Mesothelial cell of epicardium (in vitro differentiated cells): ENCODE measurements at regions not wholly inside any gene's neighbourhood (a gene's known extent, or its start where the extent isn't known, plus 50 kb on each side); places are given as distances from the start of the nearest gene placed in this dataset.
"Not testable (repeated sequence)": the region's sequence is repeated elsewhere in the genome, so short reads cannot be mapped to it uniquely, and the experiment has no call there.

Source experiments
- DNase-seq, 2 experiments: peaks; one replicate each; pipeline ENCODE4 v3.0.0; 2021; ENCODE audit warnings: low spot score in 2 of 2; ENCODE audit not compliant: unreplicated experiment in 2 of 2
- H3K27ac Mint-ChIP-seq: 2 replicates; pipeline ENCODE4 v1.8.0; 2021; ENCODE audit warnings: mixed read lengths
- H3K27me3 Mint-ChIP-seq: 2 replicates; pipeline ENCODE4 v1.8.0; 2021; ENCODE audit warnings: low read depth, mixed read lengths
- H3K36me3 Mint-ChIP-seq: 2 replicates; pipeline ENCODE4 v1.8.0; 2021; ENCODE audit warnings: mixed read lengths
- H3K4me1 Mint-ChIP-seq: 2 replicates; pipeline ENCODE4 v1.8.0; 2021; ENCODE audit warnings: mixed read lengths
- H3K4me3 Mint-ChIP-seq: 2 replicates; pipeline ENCODE4 v1.8.0; 2021; ENCODE audit warnings: mild to moderate bottlenecking, moderate library complexity, mixed read lengths
- H3K9me3 Mint-ChIP-seq: 2 replicates; pipeline ENCODE4 v1.8.0; 2021; ENCODE audit warnings: mixed read lengths
- CTCF ChIP-seq: fragments of 200-600 bp; sonication (generic); IDR thresholded peaks from one replicate; pipeline ENCODE4 v1.5.0; 2021; ENCODE audit warnings: antibody characterized with exemption; ENCODE audit not compliant: unreplicated experiment

GRCh38 chr2:35962585-35963146, 392.9 kb upstream of the CRIM1 start:
- Mint-ChIP-seq H3K27me3 (no peaks in the 10 kb centered on the region), H3K4me1 (peaks cover 18% of the 10 kb centered on the region), H3K4me3 (no peak overlapping the region), H3K36me3 (peaks cover 4% of the 10 kb centered on the region), H3K27ac (peak overlapping the region; percentile 59), H3K9me3 (peaks cover 8% of the 10 kb centered on the region)
- no peak for DNase-seq
- TF ChIP-seq CTCF, result no peak

GRCh38 chr2:35960596-35960995, 395.0 kb upstream of the CRIM1 start:
- Mint-ChIP-seq H3K27me3 (no peaks in the 10 kb centered on the region), H3K4me3 (no peak overlapping the region), H3K36me3 (peaks cover 4% of the 10 kb centered on the region), H3K27ac (no peak overlapping the region), H3K4me1 (peaks cover 18% of the 10 kb centered on the region), H3K9me3 (peaks cover 8% of the 10 kb centered on the region)
- DNase-seq, result no peak
- no peak for TF ChIP-seq CTCF

GRCh38 chr2:35957053-35957452, 398.5 kb upstream of the CRIM1 start:
- not testable (repeated sequence) for H3K4me1 Mint-ChIP-seq, H3K27ac Mint-ChIP-seq, H3K36me3 Mint-ChIP-seq, DNase-seq, H3K4me3 Mint-ChIP-seq, H3K27me3 Mint-ChIP-seq
- peaks cover 15% of the 10 kb centered on the region for H3K9me3 Mint-ChIP-seq

- Mint-ChIP-seq H3K9me3 (no peaks in the 10 kb centered on the region), H3K27me3 (no peaks in the 10 kb centered on the region), H3K36me3 (no peaks in the 10 kb centered on the region), H3K27ac (no peak overlapping the region), H3K4me1 (no peaks in the 10 kb centered on the region), H3K4me3 (no peak overlapping the region)
- no peak for DNase-seq
- TF ChIP-seq CTCF, result no peak
These were observed 409.1 kb upstream of the CRIM1 start for GRCh38 chr2:35946478-35946877.

- H3K27me3 Mint-ChIP-seq, result no peaks in the 10 kb centered on the region
- no peak for TF ChIP-seq CTCF
- no peaks in the 10 kb centered on the region for H3K9me3 Mint-ChIP-seq
- H3K4me1 Mint-ChIP-seq, result no peaks in the 10 kb centered on the region
- no peak overlapping the region for H3K4me3 Mint-ChIP-seq
- no peak overlapping the region for H3K27ac Mint-ChIP-seq
- H3K36me3 Mint-ChIP-seq, result no peaks in the 10 kb centered on the region
- no peak for DNase-seq
These were observed 416.7 kb upstream of the CRIM1 start for GRCh38 chr2:35938838-35939237.

- no peaks in the 10 kb centered on the region for H3K9me3 Mint-ChIP-seq
- TF ChIP-seq CTCF, result no peak
- peaks cover 1% of the 10 kb centered on the region for H3K27me3 Mint-ChIP-seq
- DNase-seq, result no peak
- no peaks in the 10 kb centered on the region for H3K4me1 Mint-ChIP-seq
- H3K36me3 Mint-ChIP-seq, result no peaks in the 10 kb centered on the region
- no peak overlapping the region for H3K27ac Mint-ChIP-seq
- H3K4me3 Mint-ChIP-seq, result no peak overlapping the region
These were observed 422.5 kb upstream of the CRIM1 start for GRCh38 chr2:35933031-35933430.
